ENCODE measurements at regions not wholly inside any gene's neighbourhood (a gene's known extent, or its start where the extent isn't known, plus 50 kb on each side); places are given as distances from the start of the nearest gene placed in this dataset.

GRCh38 chrX:124502166-124502565 is 155.8 kb downstream of the SH2D1A start:
- intact Hi-C loops (cut with DNase I), result no loop called here

GRCh38 chrX:124502599-124502998 is 156.2 kb downstream of the SH2D1A start:
- no peak overlapping the region for H3K4me3 ChIP-seq
- H3K27me3 ChIP-seq, result no peaks in the 10 kb centered on the region
- no peak for DNase-seq (ENCODE audit: extremely low spot score in 2 of 2)
- intact Hi-C loops (cut with DNase I), result no loop called here
- TF ChIP-seq POLR2A (IDR thresholded peaks at IDR 0.05) (no peak), POLR2AphosphoS5 (IDR thresholded peaks at IDR 0.05; ENCODE audit: insufficient read depth in 1 of 2, low read depth in 1 of 2) (no peak), CTCF (IDR thresholded peaks at IDR 0.05) (no peak)
- no peaks in the 10 kb centered on the region for H3K4me1 ChIP-seq
- H3K9me3 ChIP-seq, result no peaks in the 10 kb centered on the region
- H3K36me3 ChIP-seq, result no peaks in the 10 kb centered on the region
- H3K27ac ChIP-seq, result no peak overlapping the region

More at GRCh38 chrX:124502166-124502565, 155.8 kb downstream of the SH2D1A start:
- no peak for DNase-seq (ENCODE audit: extremely low spot score in 2 of 2)
- Histone ChIP-seq H3K27me3 (no peaks in the 10 kb centered on the region), H3K36me3 (no peaks in the 10 kb centered on the region), H3K27ac (no peak overlapping the region), H3K4me3 (no peak overlapping the region), H3K4me1 (no peaks in the 10 kb centered on the region), H3K9me3 (no peaks in the 10 kb centered on the region)
- TF ChIP-seq POLR2A (IDR thresholded peaks at IDR 0.05) (no peak), CTCF (IDR thresholded peaks at IDR 0.05) (no peak), POLR2AphosphoS5 (IDR thresholded peaks at IDR 0.05; ENCODE audit: insufficient read depth in 1 of 2, low read depth in 1 of 2) (no peak)

- H3K9me3 ChIP-seq, result no peaks in the 10 kb centered on the region
- TF ChIP-seq POLR2A (IDR thresholded peaks at IDR 0.05), result no peak
- H3K27ac ChIP-seq, result no peak overlapping the region
- no peaks in the 10 kb centered on the region for H3K36me3 ChIP-seq
- intact Hi-C loops (cut with DNase I), result no loop called here
- no peaks in the 10 kb centered on the region for H3K27me3 ChIP-seq
- no peaks in the 10 kb centered on the region for H3K4me1 ChIP-seq
- no peak overlapping the region for H3K4me3 ChIP-seq
- DNase-seq (ENCODE audit: extremely low spot score in 2 of 2), result no peak
These were observed 158.0 kb downstream of the SH2D1A start for GRCh38 chrX:124504111-124504983.

- DNase-seq (ENCODE audit: extremely low spot score in 2 of 2), result no peak
- Histone ChIP-seq H3K9me3 (no peaks in the 10 kb centered on the region), H3K4me1 (no peaks in the 10 kb centered on the region), H3K27ac (no peak overlapping the region), H3K36me3 (no peaks in the 10 kb centered on the region), H3K27me3 (no peaks in the 10 kb centered on the region), H3K4me3 (no peak overlapping the region)
- intact Hi-C loops (cut with DNase I), result no loop called here
- TF ChIP-seq POLR2A (IDR thresholded peaks at IDR 0.05) (no peak), CTCF (IDR thresholded peaks at IDR 0.05) (no peak), POLR2AphosphoS5 (IDR thresholded peaks at IDR 0.05; ENCODE audit: insufficient read depth in 1 of 2, low read depth in 1 of 2) (no peak)
These were observed 159.7 kb downstream of the SH2D1A start for GRCh38 chrX:124506066-124506465.

- Histone ChIP-seq H3K4me3 (no peak overlapping the region), H3K27me3 (no peaks in the 10 kb centered on the region), H3K27ac (no peak overlapping the region), H3K9me3 (no peaks in the 10 kb centered on the region), H3K4me1 (no peaks in the 10 kb centered on the region), H3K36me3 (no peaks in the 10 kb centered on the region)
- no peak for DNase-seq (ENCODE audit: extremely low spot score in 2 of 2)
- TF ChIP-seq POLR2A (IDR thresholded peaks at IDR 0.05) (no peak), CTCF (IDR thresholded peaks at IDR 0.05) (no peak), POLR2AphosphoS5 (IDR thresholded peaks at IDR 0.05; ENCODE audit: insufficient read depth in 1 of 2, low read depth in 1 of 2) (no peak)
- intact Hi-C loops (cut with DNase I), result no loop called here
These were observed 160.9 kb downstream of the SH2D1A start for GRCh38 chrX:124507246-124507645.

All from vagina (tissue), 2 donors.